ENCODE measurements at regions not wholly inside any gene's neighbourhood (a gene's known extent, or its start where the extent isn't known, plus 50 kb on each side); places are given as distances from the start of the nearest gene placed in this dataset.

GRCh38 chr2:223433461-223433860, 168.7 kb downstream of the SCG2 start:
- CTCF ChIA-PET: no interaction called here
- H3K27ac ChIP-seq (ENCODE audit: insufficient read depth, low read length): no peak overlapping the region
- no TSS peak for BruUV-seq (replicated peaks)

More at GRCh38 chr2:223433461-223433860, 168.7 kb downstream of the SCG2 start:
- Histone ChIP-seq H3K9me1 (ENCODE audit: insufficient read depth, low read length) (no peaks in the 10 kb centered on the region), H3K9ac (ENCODE audit: low read depth, low read length) (no peak overlapping the region), H4K5ac (ENCODE audit: low read depth, low read length) (no peak overlapping the region), H4K91ac (ENCODE audit: insufficient read depth, low read depth, low read length) (no peak overlapping the region), H3K4me2 (ENCODE audit: low read depth, low read length) (no peak overlapping the region), H3K14ac (replicated peaks; ENCODE audit: low read depth, low read length) (no peak overlapping the region), H2BK15ac (ENCODE audit: low read depth, low read length) (no peak overlapping the region), H3K27me3 (ENCODE audit: control insufficient read depth, insufficient read depth, low read length) (no peaks in the 10 kb centered on the region), H3K23ac (ENCODE audit: low read depth, low read length) (no peak overlapping the region), H3K79me1 (ENCODE audit: low read depth in 1 of 2, low read length in 2 of 2) (no peaks in the 10 kb centered on the region), H2BK120ac (ENCODE audit: low read depth, low read length) (no peak overlapping the region), H2BK5ac (ENCODE audit: low read depth, low read length, poor library complexity, severe bottlenecking) (no peak overlapping the region), H3K9me3 (ENCODE audit: control insufficient read depth, insufficient read depth, low read length) (no peaks in the 10 kb centered on the region), H3K36me3 (ENCODE audit: control insufficient read depth, insufficient read depth, low read length) (no peaks in the 10 kb centered on the region), H2AK5ac (ENCODE audit: low read depth, low read length) (no peak overlapping the region), H3K18ac (ENCODE audit: low read depth, low read length) (no peak overlapping the region), H2AK9ac (replicated peaks; ENCODE audit: low read depth, low read length, poor library complexity) (no peak overlapping the region), H3K4me3 (ENCODE audit: insufficient read depth, low read depth, low read length) (no peak overlapping the region), H3K4ac (ENCODE audit: low read depth, low read length) (no peak overlapping the region), H2AFZ (replicated peaks; ENCODE audit: low read length, poor library complexity) (no peak overlapping the region), H2BK20ac (ENCODE audit: low read depth, low read length) (no peak overlapping the region), H3K4me1 (ENCODE audit: control insufficient read depth, insufficient read depth, low read length) (no peaks in the 10 kb centered on the region), H4K20me1 (ENCODE audit: insufficient read depth, low read length) (no peaks in the 10 kb centered on the region), H3K56ac (ENCODE audit: extremely low read depth, insufficient read depth, low read length) (no peak overlapping the region), H4K8ac (ENCODE audit: low read depth in 2 of 2, low read length in 2 of 2) (no peak overlapping the region)
- no peak for DNase-seq
- POLR2A ChIA-PET (ENCODE audit: unreplicated experiment): no interaction called here
- ATAC-seq (ENCODE audit: low read depth): no peak
- TF ChIP-seq CEBPB (IDR thresholded peaks at IDR 0.05; ENCODE audit: low read depth, low read length) (no peak), RFX5 (IDR thresholded peaks at IDR 0.05; ENCODE audit: low read depth, low read length) (no peak), MAFK (IDR thresholded peaks at IDR 0.05; ENCODE audit: low read depth, low read length) (no peak), SMC3 (IDR thresholded peaks at IDR 0.05; ENCODE audit: low read depth, low read length) (no peak), ELK1 (IDR thresholded peaks at IDR 0.05; ENCODE audit: borderline replicate concordance, low read depth, low read length) (no peak), MXI1 (IDR thresholded peaks at IDR 0.05; ENCODE audit: borderline replicate concordance, low read depth, low read length) (no peak), USF2 (IDR thresholded peaks at IDR 0.05; ENCODE audit: low read depth, low read length) (no peak), NFE2L2 (IDR thresholded peaks at IDR 0.05; ENCODE audit: low read depth, low read length) (no peak), CTCF (conservative IDR thresholded peaks at IDR 0.05; ENCODE audit: low read depth, low read length) (no peak), BHLHE40 (IDR thresholded peaks at IDR 0.05; ENCODE audit: low read depth, low read length) (no peak), FOS (IDR thresholded peaks at IDR 0.05; ENCODE audit: low read depth, low read length) (no peak), MAZ (IDR thresholded peaks at IDR 0.05; ENCODE audit: borderline replicate concordance, low read depth, low read length) (no peak), RAD21 (IDR thresholded peaks at IDR 0.05; ENCODE audit: low read length) (no peak), RCOR1 (IDR thresholded peaks at IDR 0.05; ENCODE audit: insufficient replicate concordance, low read length) (no peak), POLR2A (IDR thresholded peaks at IDR 0.05; ENCODE audit: low read depth, low read length) (no peak), CHD1 (IDR thresholded peaks at IDR 0.05; ENCODE audit: low read depth, low read length) (no peak)
- intact Hi-C loops (cut with micrococcal nuclease) (no loop called here), in situ Hi-C loops (cut with MboI; ENCODE audit: low sequenced_read_pairs) (no loop called here), dilution Hi-C loops (cut with HindIII; ENCODE audit: low sequenced_read_pairs, unreplicated experiment) (no loop called here)
- WGBS, 2 experiments (ENCODE audit: extremely low coverage in 2 of 2, insufficient read length in 1 of 2): no CpG with 5 or more reads among the region's 5 CpGs

Measured in IMR-90 (cell line).